ENCODE measurements at regions not wholly inside any gene's neighbourhood (a gene's known extent, or its start where the extent isn't known, plus 50 kb on each side); places are given as distances from the start of the nearest gene placed in this dataset.

DNA sequence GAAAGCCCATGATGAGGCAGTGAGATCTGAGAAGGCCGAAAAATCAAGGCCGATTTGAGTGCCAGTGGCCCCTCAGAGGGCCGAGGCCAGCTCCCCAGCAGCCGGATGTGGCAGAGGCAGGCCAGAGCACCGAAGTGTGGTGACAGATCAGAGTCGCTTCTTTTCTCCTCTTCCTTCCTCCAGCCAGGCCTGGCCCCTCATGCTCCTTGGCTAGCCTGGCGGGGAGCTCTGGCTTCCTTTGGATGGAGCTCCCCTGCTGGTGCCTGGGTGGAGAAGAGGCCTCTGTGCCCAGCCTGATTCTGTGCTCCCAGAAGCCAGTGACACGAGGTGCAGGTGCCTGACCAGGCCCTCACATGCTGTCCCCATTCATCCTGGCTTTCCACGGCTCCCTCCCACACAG, 127.2 kb upstream of the PABPC4L start:
- no peak for TF ChIP-seq CTCF (conservative IDR thresholded peaks at IDR 0.05)
- no peak for TF ChIP-seq ZFX (IDR thresholded peaks at IDR 0.05)
